Activated naive CD8-positive, alpha-beta T cell treated with anti-CD3 and anti-CD28 coated beads, Interleukin-2, amount 50 U/mL, for 24 hours (primary cell): ENCODE measurements at regions not wholly inside any gene's neighbourhood (a gene's known extent, or its start where the extent isn't known, plus 50 kb on each side); places are given as distances from the start of the nearest gene placed in this dataset.

Experiments
- ATAC-seq: fragments of 150-1000 bp; cut with Tn5 transposase; one replicate; pipeline ENCODE4 v1.10.0; 2021
- DNase-seq: peaks from one replicate; pipeline ENCODE4 v3.0.0; 2021
- H3K27ac Mint-ChIP-seq: one replicate; pipeline ENCODE4 v1.8.0; 2021; ENCODE audit warnings: mild to moderate bottlenecking, mixed read lengths
- H3K27me3 Mint-ChIP-seq: one replicate; pipeline ENCODE4 v1.8.0; 2021; ENCODE audit warnings: mixed read lengths
- H3K36me3 Mint-ChIP-seq: one replicate; pipeline ENCODE4 v1.8.0; 2021; ENCODE audit warnings: low read depth, mixed read lengths
- H3K4me1 Mint-ChIP-seq: one replicate; pipeline ENCODE4 v1.8.0; 2021; ENCODE audit warnings: mixed read lengths
- H3K4me3 Mint-ChIP-seq: one replicate; pipeline ENCODE4 v1.8.0; 2021; ENCODE audit warnings: mild to moderate bottlenecking, moderate library complexity, mixed read lengths
- H3K9me3 Mint-ChIP-seq: one replicate; pipeline ENCODE4 v1.8.0; 2021; ENCODE audit warnings: mixed read lengths

- peak overlapping the region; percentile 42 for H3K4me3 Mint-ChIP-seq
- H3K4me1 Mint-ChIP-seq, result peaks cover 94% of the 10 kb centered on the region
- peaks cover 4% of the 10 kb centered on the region for H3K36me3 Mint-ChIP-seq
Observed at GRCh38 chr11:128327274-128327673, 260.1 kb downstream of the ETS1 start.

GRCh38 chr11:128326791-128327190, 260.6 kb downstream of the ETS1 start:
- H3K27me3 Mint-ChIP-seq, result no peaks in the 10 kb centered on the region
- H3K4me3 Mint-ChIP-seq, result peak overlapping the region; percentile 42
- H3K27ac Mint-ChIP-seq, result peak overlapping the region; percentile 98
- no peak for DNase-seq
- peaks cover 4% of the 10 kb centered on the region for H3K36me3 Mint-ChIP-seq
- ATAC-seq, result peak; percentile 17
- peaks cover 98% of the 10 kb centered on the region for H3K4me1 Mint-ChIP-seq
- H3K9me3 Mint-ChIP-seq, result no peaks in the 10 kb centered on the region

More at GRCh38 chr11:128327274-128327673, 260.1 kb downstream of the ETS1 start:
- Mint-ChIP-seq H3K27me3 (no peaks in the 10 kb centered on the region), H3K27ac (peak overlapping the region; percentile 98), H3K9me3 (no peaks in the 10 kb centered on the region)
- no peak for DNase-seq
- no peak for ATAC-seq

DNA sequence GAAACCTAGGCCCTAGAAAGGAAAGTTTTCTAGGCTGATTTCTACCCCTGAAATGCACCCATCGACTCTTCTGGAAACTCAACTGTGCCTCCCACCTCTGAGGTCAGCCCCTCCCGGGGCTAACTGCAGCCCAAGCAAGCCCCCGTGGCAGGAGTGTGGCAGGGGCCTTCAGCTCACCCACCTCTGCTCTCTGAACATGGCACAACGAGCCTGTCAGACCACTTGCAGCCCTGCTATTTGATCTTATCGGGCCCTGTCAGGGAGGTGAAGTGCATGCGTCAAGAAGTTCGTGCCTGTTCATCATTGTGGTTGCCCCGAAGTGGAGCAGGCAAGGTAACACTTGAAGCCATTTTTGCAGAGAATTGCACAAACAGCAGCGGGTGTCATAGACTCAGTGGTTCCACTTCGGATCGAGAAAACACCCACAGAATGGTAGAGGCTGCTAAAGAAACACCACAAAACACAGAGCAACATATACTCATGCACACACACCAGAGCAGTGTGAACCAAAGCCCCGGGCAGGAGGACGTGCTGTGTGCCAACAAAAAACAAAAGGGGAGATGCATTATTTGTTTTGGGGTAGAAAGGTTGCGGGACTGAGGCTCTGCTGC, 262.7 kb downstream of the ETS1 start:
- Mint-ChIP-seq H3K4me3 (peak overlapping the region; percentile 64), H3K4me1 (peaks cover 96% of the 10 kb centered on the region), H3K27ac (peak overlapping the region; percentile 98), H3K27me3 (no peaks in the 10 kb centered on the region), H3K9me3 (no peaks in the 10 kb centered on the region), H3K36me3 (peaks cover 7% of the 10 kb centered on the region)
- peak; percentile 73 for DNase-seq
- ATAC-seq, result peak; percentile 74

DNA sequence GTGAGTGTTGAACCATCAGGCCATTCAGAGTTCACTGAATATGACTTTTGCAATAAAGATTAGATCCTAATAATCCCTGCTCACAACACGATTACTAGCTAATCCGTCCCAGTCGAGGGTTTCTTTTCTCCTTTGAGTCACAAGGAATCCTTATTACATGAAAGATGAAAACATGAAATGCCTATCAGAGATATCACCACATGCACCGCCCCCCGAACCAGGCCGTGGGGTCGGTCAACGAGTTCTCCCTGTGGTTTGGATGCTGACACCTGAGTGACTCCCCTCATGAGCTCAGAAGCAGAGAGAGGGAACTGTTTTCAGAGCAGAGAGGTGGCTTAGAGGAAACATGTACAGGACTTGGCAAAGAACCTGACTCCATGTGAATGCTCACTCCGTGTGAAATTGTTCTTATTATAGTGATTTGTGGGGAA, 263.3 kb downstream of the ETS1 start:
- peak; percentile 76 for DNase-seq
- peak overlapping the region; percentile 98 for H3K27ac Mint-ChIP-seq
- H3K36me3 Mint-ChIP-seq, result peaks cover 7% of the 10 kb centered on the region
- H3K4me3 Mint-ChIP-seq, result peak overlapping the region; percentile 64
- H3K4me1 Mint-ChIP-seq, result peaks cover 96% of the 10 kb centered on the region
- no peaks in the 10 kb centered on the region for H3K27me3 Mint-ChIP-seq
- no peaks in the 10 kb centered on the region for H3K9me3 Mint-ChIP-seq
- ATAC-seq, result peak; percentile 55

GRCh38 chr11:128323381-128323780, 264.0 kb downstream of the ETS1 start:
- Mint-ChIP-seq H3K4me1 (peaks cover 96% of the 10 kb centered on the region), H3K9me3 (peaks cover 4% of the 10 kb centered on the region), H3K36me3 (peaks cover 11% of the 10 kb centered on the region), H3K27ac (peak overlapping the region; percentile 98), H3K4me3 (peak overlapping the region; percentile 64), H3K27me3 (no peaks in the 10 kb centered on the region)
- no peak for DNase-seq
- no peak for ATAC-seq

DNA sequence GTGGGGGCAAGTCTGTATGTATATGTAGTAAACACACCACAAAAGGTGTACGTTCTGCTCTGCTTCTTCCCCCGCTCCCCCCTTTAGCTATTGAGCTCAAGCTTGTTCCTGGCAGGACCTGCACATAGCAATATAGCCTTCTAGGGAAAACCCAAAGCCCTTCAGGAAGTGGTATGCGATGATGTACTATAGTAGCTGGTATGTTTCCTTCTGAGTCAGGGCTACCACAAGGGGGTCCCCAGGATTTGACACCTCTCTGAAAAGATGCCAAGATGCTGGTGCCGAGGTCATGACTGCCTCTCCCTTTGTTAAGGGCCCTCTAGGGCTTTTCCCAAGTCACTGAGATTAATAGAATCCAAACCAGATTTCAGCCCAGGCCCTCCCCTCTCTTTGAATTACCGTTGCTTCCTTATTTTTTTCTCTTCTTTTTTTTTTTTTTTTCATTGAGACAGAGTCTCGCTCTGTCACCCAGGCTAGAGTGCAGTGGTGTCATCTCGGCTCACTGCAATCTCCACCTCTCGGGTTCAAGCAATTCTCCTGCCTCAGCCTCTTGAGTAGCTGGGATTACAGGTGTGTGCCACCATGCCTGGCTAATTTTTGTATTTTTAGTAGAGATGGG, 268.4 kb downstream of the ETS1 start:
- ATAC-seq (peak; percentile 90), DNase-seq (peak; percentile 83)
- Mint-ChIP-seq H3K36me3 (peaks cover 45% of the 10 kb centered on the region), H3K4me3 (peak overlapping the region; percentile 43), H3K27ac (peak overlapping the region; percentile 91), H3K4me1 (peaks cover 94% of the 10 kb centered on the region), H3K27me3 (no peaks in the 10 kb centered on the region), H3K9me3 (peaks cover 32% of the 10 kb centered on the region)

DNA sequence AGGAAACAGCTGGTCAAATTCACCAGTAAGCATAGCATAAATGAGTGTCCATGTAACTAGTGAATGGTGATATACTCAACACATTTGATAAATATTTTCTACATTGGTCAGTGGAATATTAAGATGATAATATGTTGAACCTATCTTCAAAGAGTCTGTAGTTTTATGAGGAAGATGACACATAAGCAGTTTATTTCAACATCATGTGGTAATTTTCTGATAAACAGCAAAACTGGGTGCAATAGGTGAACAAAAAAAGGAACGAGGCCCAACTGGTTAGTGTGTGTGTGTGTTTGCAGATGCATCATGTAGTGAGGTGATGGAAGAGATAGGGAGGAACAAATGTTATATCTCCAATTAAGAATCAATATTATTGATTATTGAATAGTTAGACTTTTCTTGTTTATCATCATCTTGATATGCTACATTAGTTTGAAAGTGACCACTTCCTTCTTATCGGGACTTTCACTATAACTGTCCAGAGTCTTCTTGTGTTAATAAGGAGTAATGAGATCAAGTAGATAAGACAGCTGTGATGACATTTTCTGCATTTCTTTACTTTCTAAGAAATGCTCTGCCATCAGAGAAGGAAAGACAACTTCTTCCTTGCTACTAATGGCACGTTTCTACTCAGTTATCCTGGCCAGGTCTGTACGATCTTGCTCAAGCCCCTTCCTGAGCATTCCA, 270.7 kb downstream of the ETS1 start:
- Mint-ChIP-seq H3K27ac (peak overlapping the region; percentile 76), H3K4me1 (peaks cover 90% of the 10 kb centered on the region), H3K27me3 (no peaks in the 10 kb centered on the region), H3K9me3 (peaks cover 44% of the 10 kb centered on the region), H3K36me3 (peaks cover 56% of the 10 kb centered on the region), H3K4me3 (no peak overlapping the region)
- DNase-seq (no peak), ATAC-seq (no peak)

GRCh38 chr11:128315933-128316332, 271.4 kb downstream of the ETS1 start:
- H3K4me3 Mint-ChIP-seq, result no peak overlapping the region
- ATAC-seq (no peak), DNase-seq (no peak)
- peak overlapping the region; percentile 25 for H3K27ac Mint-ChIP-seq
- peaks cover 90% of the 10 kb centered on the region for H3K4me1 Mint-ChIP-seq
- peaks cover 52% of the 10 kb centered on the region for H3K36me3 Mint-ChIP-seq
- H3K9me3 Mint-ChIP-seq, result peaks cover 44% of the 10 kb centered on the region
- no peaks in the 10 kb centered on the region for H3K27me3 Mint-ChIP-seq

GRCh38 chr11:128313931-128314330, 273.4 kb downstream of the ETS1 start:
- Mint-ChIP-seq H3K27me3 (no peaks in the 10 kb centered on the region), H3K4me1 (peaks cover 92% of the 10 kb centered on the region), H3K4me3 (no peak overlapping the region), H3K36me3 (peaks cover 51% of the 10 kb centered on the region), H3K27ac (peak overlapping the region; percentile 45), H3K9me3 (peaks cover 44% of the 10 kb centered on the region)
- DNase-seq (no peak), ATAC-seq (no peak)

- Mint-ChIP-seq H3K9me3 (peaks cover 35% of the 10 kb centered on the region), H3K27me3 (no peaks in the 10 kb centered on the region), H3K4me1 (peaks cover 83% of the 10 kb centered on the region), H3K4me3 (no peak overlapping the region), H3K36me3 (peaks cover 41% of the 10 kb centered on the region), H3K27ac (peak overlapping the region; percentile 88)
- ATAC-seq (peak; percentile 86), DNase-seq (no peak)
Observed at GRCh38 chr11:128311742-128312719, 275.3 kb downstream of the ETS1 start.

GRCh38 chr11:128310676-128311445, 276.5 kb downstream of the ETS1 start:
- peaks cover 27% of the 10 kb centered on the region for H3K9me3 Mint-ChIP-seq
- DNase-seq, result no peak
- peak overlapping the region; percentile 88 for H3K27ac Mint-ChIP-seq
- H3K4me3 Mint-ChIP-seq, result no peak overlapping the region
- ATAC-seq, result peak; percentile 47
- H3K36me3 Mint-ChIP-seq, result peaks cover 31% of the 10 kb centered on the region
- H3K27me3 Mint-ChIP-seq, result no peaks in the 10 kb centered on the region
- H3K4me1 Mint-ChIP-seq, result peaks cover 79% of the 10 kb centered on the region

- Mint-ChIP-seq H3K27ac (peak overlapping the region; percentile 88), H3K4me1 (peaks cover 81% of the 10 kb centered on the region), H3K9me3 (peaks cover 21% of the 10 kb centered on the region), H3K4me3 (no peak overlapping the region), H3K36me3 (peaks cover 23% of the 10 kb centered on the region), H3K27me3 (no peaks in the 10 kb centered on the region)
- ATAC-seq (no peak), DNase-seq (no peak)
Observed at GRCh38 chr11:128310005-128310404, 277.4 kb downstream of the ETS1 start.

DNA sequence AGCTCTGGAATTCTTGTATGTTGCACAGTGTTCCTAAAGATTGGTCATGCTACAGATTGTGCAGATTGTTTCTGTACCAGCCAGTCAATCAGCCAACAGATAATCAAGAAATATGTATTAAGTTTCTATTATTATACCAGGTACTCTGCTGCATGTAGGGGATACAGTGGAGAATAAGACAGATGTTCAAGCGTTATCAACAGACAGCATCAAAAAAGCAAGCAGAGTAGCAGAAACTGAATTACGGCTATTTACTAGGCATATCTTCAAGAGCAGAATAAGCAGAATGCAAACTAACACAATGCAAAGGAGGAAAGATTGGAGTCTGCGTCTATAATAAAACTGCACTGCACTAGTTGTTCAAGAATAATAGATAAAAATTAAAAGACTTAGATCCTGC, 278.6 kb downstream of the ETS1 start:
- Mint-ChIP-seq H3K27ac (no peak overlapping the region), H3K36me3 (peaks cover 14% of the 10 kb centered on the region), H3K4me1 (peaks cover 81% of the 10 kb centered on the region), H3K4me3 (no peak overlapping the region), H3K9me3 (peaks cover 14% of the 10 kb centered on the region), H3K27me3 (no peaks in the 10 kb centered on the region)
- ATAC-seq, result no peak
- no peak for DNase-seq
